ENCODE measurements at regions not wholly inside any gene's neighbourhood (a gene's known extent, or its start where the extent isn't known, plus 50 kb on each side); places are given as distances from the start of the nearest gene placed in this dataset.
"Not testable (repeated sequence)": the region's sequence is repeated elsewhere in the genome, so short reads cannot be mapped to it uniquely, and the experiment has no call there.

DNA sequence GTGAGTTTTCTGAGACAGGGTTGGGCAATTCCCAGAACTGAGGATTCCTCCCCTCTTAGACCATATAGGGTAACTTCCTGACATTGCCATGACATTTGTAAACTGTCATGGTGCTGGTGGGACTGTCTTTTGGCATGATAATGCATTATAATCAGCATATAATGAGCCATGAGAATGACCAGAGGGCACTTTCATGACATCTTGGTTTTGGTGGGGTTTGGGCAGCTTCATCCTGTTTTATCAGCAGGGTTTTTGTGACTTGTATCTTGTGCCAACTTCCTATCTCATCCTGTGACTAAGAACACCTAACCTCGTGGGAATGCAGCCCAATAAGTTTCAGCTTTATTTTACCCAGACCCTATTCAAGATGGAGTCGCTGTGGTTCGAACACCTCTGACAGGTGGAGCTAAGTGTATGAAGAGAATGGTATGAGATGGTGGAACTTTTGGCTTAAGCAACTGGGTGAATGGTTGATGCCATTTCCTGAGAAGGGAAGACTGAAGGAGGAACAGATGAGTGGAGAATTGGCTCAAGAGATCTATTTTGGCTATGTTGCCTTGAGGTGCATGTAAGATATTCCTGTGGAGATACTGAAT lies 217.3 kb downstream of the RAB11FIP4 start:
- H3K36me3 Mint-ChIP-seq (ENCODE audit: insufficient read depth, unreplicated experiment) = peaks cover 6% of the 10 kb centered on the region
- intact Hi-C loops (cut with micrococcal nuclease) = no loop called here
- ChIA-PET POLR2A (interaction anchor here (0.7 kb wide), 1 partner anchor 9 kb away, joined by 3 read pairs; no protein-coding TSS in a partner anchor), CTCF (interaction anchor here (0.6 kb wide), 1 partner anchor 21 kb away, joined by 3 read pairs; no protein-coding TSS in a partner anchor)
- no peaks in the 10 kb centered on the region for H3K27me3 Mint-ChIP-seq (ENCODE audit: insufficient read depth, unreplicated experiment)
- H3K27ac Mint-ChIP-seq (ENCODE audit: low read depth, unreplicated experiment) = no peak overlapping the region
- H3K4me1 Mint-ChIP-seq (ENCODE audit: insufficient read depth, unreplicated experiment) = no peaks in the 10 kb centered on the region
- no peaks in the 10 kb centered on the region for H3K9me3 Mint-ChIP-seq (ENCODE audit: unreplicated experiment)
- no peak overlapping the region for H3K4me3 Mint-ChIP-seq (ENCODE audit: unreplicated experiment)
- no peak for DNase-seq (ENCODE audit: unreplicated experiment)
- no TSS peak for BruUV-seq (replicated peaks)
- TF ChIP-seq, protein P1, sequence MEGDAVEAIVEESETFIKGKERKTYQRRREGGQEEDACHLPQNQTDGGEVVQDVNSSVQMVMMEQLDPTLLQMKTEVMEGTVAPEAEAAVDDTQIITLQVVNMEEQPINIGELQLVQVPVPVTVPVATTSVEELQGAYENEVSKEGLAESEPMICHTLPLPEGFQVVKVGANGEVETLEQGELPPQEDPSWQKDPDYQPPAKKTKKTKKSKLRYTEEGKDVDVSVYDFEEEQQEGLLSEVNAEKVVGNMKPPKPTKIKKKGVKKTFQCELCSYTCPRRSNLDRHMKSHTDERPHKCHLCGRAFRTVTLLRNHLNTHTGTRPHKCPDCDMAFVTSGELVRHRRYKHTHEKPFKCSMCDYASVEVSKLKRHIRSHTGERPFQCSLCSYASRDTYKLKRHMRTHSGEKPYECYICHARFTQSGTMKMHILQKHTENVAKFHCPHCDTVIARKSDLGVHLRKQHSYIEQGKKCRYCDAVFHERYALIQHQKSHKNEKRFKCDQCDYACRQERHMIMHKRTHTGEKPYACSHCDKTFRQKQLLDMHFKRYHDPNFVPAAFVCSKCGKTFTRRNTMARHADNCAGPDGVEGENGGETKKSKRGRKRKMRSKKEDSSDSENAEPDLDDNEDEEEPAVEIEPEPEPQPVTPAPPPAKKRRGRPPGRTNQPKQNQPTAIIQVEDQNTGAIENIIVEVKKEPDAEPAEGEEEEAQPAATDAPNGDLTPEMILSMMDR (IDR thresholded peaks at IDR 0.05; ENCODE audit: unreplicated experiment) = no peak

DNA sequence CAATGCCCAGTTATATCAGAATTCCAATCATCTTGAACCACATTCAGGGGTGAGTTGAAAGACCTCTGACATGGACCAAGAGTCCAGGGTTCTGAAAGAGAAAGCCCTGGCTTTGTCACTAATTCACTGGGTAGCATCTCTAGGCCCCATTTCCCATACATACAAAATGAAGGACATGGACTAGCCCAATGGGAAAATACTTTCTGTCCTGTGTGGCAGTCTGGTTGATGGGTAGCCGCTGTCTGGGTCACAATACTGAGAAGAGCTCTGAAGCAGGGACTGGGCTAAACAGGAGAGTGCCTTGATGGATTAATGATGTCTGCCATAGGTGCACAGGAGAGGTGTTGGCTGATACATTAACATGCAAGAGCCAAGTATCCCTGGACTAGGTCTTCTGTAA lies 214.3 kb downstream of the RAB11FIP4 start:
- CTCF ChIA-PET = interaction anchor here (0.6 kb wide), 1 partner anchor 17 kb away, joined by 3 read pairs; no protein-coding TSS in a partner anchor
- no TSS peak for BruUV-seq (replicated peaks)
- no peaks in the 10 kb centered on the region for H3K9me3 Mint-ChIP-seq (ENCODE audit: unreplicated experiment)

GRCh38 chr17:31604936-31605335 lies 213.5 kb downstream of the RAB11FIP4 start:
- Mint-ChIP-seq H3K4me1 (ENCODE audit: insufficient read depth, unreplicated experiment) (no peaks in the 10 kb centered on the region), H3K4me3 (ENCODE audit: unreplicated experiment) (no peak overlapping the region), H3K36me3 (ENCODE audit: insufficient read depth, unreplicated experiment) (no peaks in the 10 kb centered on the region), H3K27me3 (ENCODE audit: insufficient read depth, unreplicated experiment) (no peaks in the 10 kb centered on the region), H3K9me3 (ENCODE audit: unreplicated experiment) (no peaks in the 10 kb centered on the region), H3K27ac (ENCODE audit: low read depth, unreplicated experiment) (no peak overlapping the region)
- DNase-seq (ENCODE audit: unreplicated experiment) = no peak
- ChIA-PET POLR2A (no interaction called here), CTCF (interaction anchor here (0.6 to 0.7 kb wide), 2 partner anchors 16 to 17 kb away, joined by 3 read pairs; no protein-coding TSS in a partner anchor)
- TF ChIP-seq, protein P1 (IDR thresholded peaks at IDR 0.05; ENCODE audit: unreplicated experiment) = no peak
- BruUV-seq (replicated peaks) = no TSS peak
- intact Hi-C loops (cut with micrococcal nuclease) = no loop called here

More for the DNA sequence above, 214.3 kb downstream of the RAB11FIP4 start:
- H3K27me3 Mint-ChIP-seq (ENCODE audit: insufficient read depth, unreplicated experiment) = no peaks in the 10 kb centered on the region
- no peak for DNase-seq (ENCODE audit: unreplicated experiment)
- TF ChIP-seq, protein P1 (IDR thresholded peaks at IDR 0.05; ENCODE audit: unreplicated experiment) = no peak
- intact Hi-C loops (cut with micrococcal nuclease) = no loop called here
- POLR2A ChIA-PET = interaction anchor here (0.6 kb wide), 1 partner anchor 718 kb away, joined by 3 read pairs; no protein-coding TSS in a partner anchor
- no peaks in the 10 kb centered on the region for H3K4me1 Mint-ChIP-seq (ENCODE audit: insufficient read depth, unreplicated experiment)
- no peak overlapping the region for H3K4me3 Mint-ChIP-seq (ENCODE audit: unreplicated experiment)
- H3K36me3 Mint-ChIP-seq (ENCODE audit: insufficient read depth, unreplicated experiment) = no peaks in the 10 kb centered on the region
- no peak overlapping the region for H3K27ac Mint-ChIP-seq (ENCODE audit: low read depth, unreplicated experiment)

GRCh38 chr17:31600144-31600543 lies 208.7 kb downstream of the RAB11FIP4 start:
- intact Hi-C loops (cut with micrococcal nuclease); H3K27ac Mint-ChIP-seq (ENCODE audit: low read depth, unreplicated experiment); DNase-seq (ENCODE audit: unreplicated experiment); BruUV-seq (replicated peaks); H3K36me3 Mint-ChIP-seq (ENCODE audit: insufficient read depth, unreplicated experiment); H3K9me3 Mint-ChIP-seq (ENCODE audit: unreplicated experiment); H3K27me3 Mint-ChIP-seq (ENCODE audit: insufficient read depth, unreplicated experiment); H3K4me3 Mint-ChIP-seq (ENCODE audit: unreplicated experiment): not testable (repeated sequence)
- H3K4me1 Mint-ChIP-seq (ENCODE audit: insufficient read depth, unreplicated experiment) = peaks cover 21% of the 10 kb centered on the region
- CTCF ChIA-PET = interaction anchor here (0.6 kb wide), 1 partner anchor 26 kb away, joined by 3 read pairs; no protein-coding TSS in a partner anchor
- POLR2A ChIA-PET = interaction anchor here (0.6 kb wide), 1 partner anchor 9 kb away, joined by 3 read pairs; no protein-coding TSS in a partner anchor
